ENCODE measurements at regions not wholly inside any gene's neighbourhood (a gene's known extent, or its start where the extent isn't known, plus 50 kb on each side); places are given as distances from the start of the nearest gene placed in this dataset.

DNA sequence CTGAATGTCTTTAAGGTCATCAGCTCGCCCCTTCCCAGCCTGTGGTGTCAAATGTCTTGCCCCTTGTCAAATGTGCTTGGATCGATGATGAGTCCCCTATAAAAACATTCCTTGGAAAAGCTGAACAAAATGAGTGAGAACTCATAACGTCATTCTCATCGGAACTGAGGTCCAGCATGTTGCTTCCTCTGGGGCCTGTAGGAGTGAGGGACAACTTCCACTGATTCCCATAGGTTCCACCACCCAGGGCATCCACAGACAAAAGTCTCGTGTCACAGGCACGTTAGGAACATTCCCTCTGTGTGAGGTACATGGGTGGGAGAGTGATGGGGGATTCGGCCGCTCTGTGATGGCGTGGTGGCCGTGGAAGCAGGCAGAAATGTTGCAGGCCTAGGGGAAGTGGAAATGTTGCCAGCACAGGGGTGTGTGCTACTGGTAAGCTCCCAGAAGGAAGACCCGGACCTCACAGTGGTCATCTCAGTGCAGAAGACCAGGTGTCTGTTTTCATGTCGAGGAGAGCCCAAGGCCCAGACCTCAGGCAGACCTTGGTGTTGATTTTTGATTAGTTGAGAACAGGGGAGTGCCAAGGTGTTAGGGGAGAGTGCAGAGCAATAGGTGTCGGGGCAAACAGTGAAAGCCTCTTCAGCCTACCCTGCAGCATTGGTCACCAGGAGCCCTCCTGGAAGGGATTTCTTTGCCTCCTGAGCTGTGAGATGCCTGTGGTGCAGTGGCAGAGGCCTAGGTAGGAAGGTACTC, 96.8 kb downstream of the SNRPN start:
- in situ Hi-C loops (cut with MboI) = no loop called here
- peaks cover 15% of the 10 kb centered on the region; the same call in 1 of the 2 replicates for H3K36me3 ChIP-seq (ENCODE audit: low read depth)
- 61 to 67% methylated on average over 13 of the region's 13 CpGs for WGBS, 2 experiments (ENCODE audit: low coverage in 1 of 2, low lambda C conversion rate in 2 of 2, missing lambda C conversion rate in 2 of 2)

DNA sequence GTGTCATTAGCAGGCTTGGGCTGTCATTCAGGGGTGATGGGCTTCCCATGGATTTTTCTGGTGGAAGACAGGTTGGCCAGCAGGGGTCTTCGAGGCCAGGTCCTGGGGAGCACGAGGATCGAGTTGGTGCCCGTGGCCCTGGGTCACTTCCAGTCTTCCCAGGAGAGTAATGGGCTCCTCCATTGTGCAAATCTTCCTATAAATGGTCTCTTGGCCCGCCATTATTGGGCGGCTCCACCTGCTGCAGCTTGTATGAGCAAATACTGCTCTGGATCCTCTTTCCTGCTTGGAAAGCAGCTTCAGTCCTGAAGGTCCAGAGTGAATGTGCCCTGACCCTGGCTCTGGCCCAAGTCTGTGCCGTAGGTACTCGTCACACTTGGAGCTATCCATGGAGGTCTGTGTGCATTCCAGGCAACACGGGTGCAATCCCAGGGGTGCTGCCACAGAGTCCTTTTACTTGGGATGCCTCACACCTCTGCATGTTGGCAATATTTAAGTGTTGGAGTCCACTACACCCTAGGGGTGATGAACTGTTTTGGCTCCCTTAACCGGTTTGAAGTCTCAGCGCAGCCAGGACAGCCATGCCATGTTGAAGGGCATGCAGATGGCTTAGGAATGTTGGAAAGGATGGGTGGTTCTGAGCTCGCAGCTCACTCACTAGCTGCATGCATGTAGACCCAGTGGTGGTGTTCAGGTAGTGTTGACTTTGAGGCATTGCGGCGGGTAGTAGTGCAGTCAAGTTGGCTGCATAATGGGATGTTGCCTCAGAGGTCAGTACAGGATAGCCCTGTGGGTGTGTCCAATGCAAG, 97.6 kb downstream of the SNRPN start:
- no peak overlapping the region for H3K27ac ChIP-seq
- no peaks in the 10 kb centered on the region for H3F3A ChIP-seq (ENCODE audit: insufficient read depth)
- no peaks in the 10 kb centered on the region for H3K9me2 ChIP-seq (ENCODE audit: insufficient read depth)
- no peak for DNase-seq
- in situ Hi-C loops (cut with MboI) = no loop called here
- 71 to 74% methylated on average over 14 of the region's 14 CpGs for WGBS, 2 experiments (ENCODE audit: low coverage in 1 of 2, low lambda C conversion rate in 2 of 2, missing lambda C conversion rate in 2 of 2)
- H3K27me3 ChIP-seq (replicated peaks; ENCODE audit: insufficient read depth) = no peaks in the 10 kb centered on the region
- H3K36me3 ChIP-seq (ENCODE audit: low read depth) = peaks cover 9% of the 10 kb centered on the region; the same call in 1 of the 2 replicates
- no peak overlapping the region for H2AFZ ChIP-seq
- no peaks in the 10 kb centered on the region for H4K20me1 ChIP-seq (ENCODE audit: insufficient read depth)
- H3K4me2 ChIP-seq (ENCODE audit: unreplicated experiment) = no peak overlapping the region
- H3K9ac ChIP-seq = no peak overlapping the region
- H3K79me2 ChIP-seq (ENCODE audit: insufficient read depth) = no peaks in the 10 kb centered on the region
- TF ChIP-seq EZH2phosphoT487 (IDR thresholded peaks at IDR 0.05; ENCODE audit: insufficient read depth, low read depth) (no peak), EZH2 (IDR thresholded peaks at IDR 0.05; ENCODE audit: insufficient read depth, poor library complexity, severe bottlenecking) (no peak)
- no peaks in the 10 kb centered on the region for H3K9me3 ChIP-seq (ENCODE audit: low read depth)
- H3K4me3 ChIP-seq = no peak overlapping the region
- H3K4me1 ChIP-seq (ENCODE audit: insufficient read depth) = no peaks in the 10 kb centered on the region

More for the DNA sequence above, 96.8 kb downstream of the SNRPN start:
- H3K4me3 ChIP-seq = no peak overlapping the region
- no peaks in the 10 kb centered on the region for H3K4me1 ChIP-seq (ENCODE audit: insufficient read depth)
- H3K27me3 ChIP-seq (replicated peaks; ENCODE audit: insufficient read depth) = no peaks in the 10 kb centered on the region
- H4K20me1 ChIP-seq (ENCODE audit: insufficient read depth) = no peaks in the 10 kb centered on the region
- DNase-seq = no peak
- no peaks in the 10 kb centered on the region for H3K9me2 ChIP-seq (ENCODE audit: insufficient read depth)
- no peak overlapping the region for H3K9ac ChIP-seq
- no peaks in the 10 kb centered on the region for H3K9me3 ChIP-seq (ENCODE audit: low read depth)
- H3K79me2 ChIP-seq (ENCODE audit: insufficient read depth) = no peaks in the 10 kb centered on the region
- H2AFZ ChIP-seq = no peak overlapping the region
- H3F3A ChIP-seq (ENCODE audit: insufficient read depth) = no peaks in the 10 kb centered on the region
- TF ChIP-seq EZH2 (IDR thresholded peaks at IDR 0.05; ENCODE audit: insufficient read depth, poor library complexity, severe bottlenecking) = no peak
- no peak for TF ChIP-seq EZH2phosphoT487 (IDR thresholded peaks at IDR 0.05; ENCODE audit: insufficient read depth, low read depth)
- H3K27ac ChIP-seq = no peak overlapping the region
- no peak overlapping the region for H3K4me2 ChIP-seq (ENCODE audit: unreplicated experiment)

DNA sequence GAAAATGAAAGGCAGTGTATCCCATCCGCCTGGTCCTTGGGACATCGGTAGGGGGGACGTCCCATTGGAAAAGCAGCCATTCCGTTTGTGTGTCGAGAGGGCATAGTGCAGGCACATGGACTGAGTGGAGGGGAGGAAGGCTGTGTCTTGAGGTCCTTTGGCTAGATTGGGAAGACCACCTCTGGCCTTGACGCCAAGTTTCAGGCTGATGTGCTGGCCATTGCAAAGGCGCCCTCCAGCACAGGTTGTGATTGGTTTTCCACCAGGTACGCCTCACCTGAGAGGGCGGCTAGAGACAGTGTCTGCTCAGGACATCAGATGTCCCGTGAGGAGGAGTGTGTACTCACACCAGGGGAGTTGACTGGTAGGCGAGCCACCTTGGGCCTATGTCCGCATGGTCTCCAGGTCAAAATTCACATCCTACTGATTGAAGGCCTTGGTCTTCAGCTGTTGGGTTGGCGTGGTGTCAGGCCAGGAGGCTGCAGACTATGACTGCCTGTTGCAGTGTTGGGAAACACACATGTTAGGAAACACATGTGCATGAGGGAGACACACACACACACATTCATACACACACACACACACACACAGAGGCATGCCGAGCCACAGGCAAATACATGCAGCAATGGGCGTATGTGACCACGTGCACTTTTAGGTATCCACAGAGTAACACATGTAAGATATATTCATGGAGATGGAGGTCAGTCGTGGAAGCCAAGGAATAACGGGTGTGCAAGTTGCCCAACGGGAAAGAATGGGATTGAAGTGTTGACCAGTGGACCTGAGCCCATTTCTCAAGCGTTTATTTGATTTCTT, 98.4 kb downstream of the SNRPN start:
- TF ChIP-seq EZH2 (IDR thresholded peaks at IDR 0.05; ENCODE audit: insufficient read depth, poor library complexity, severe bottlenecking) (no peak), EZH2phosphoT487 (IDR thresholded peaks at IDR 0.05; ENCODE audit: insufficient read depth, low read depth) (no peak)
- Histone ChIP-seq H3K27ac (no peak overlapping the region), H3K9ac (no peak overlapping the region), H3K79me2 (ENCODE audit: insufficient read depth) (no peaks in the 10 kb centered on the region), H4K20me1 (ENCODE audit: insufficient read depth) (no peaks in the 10 kb centered on the region), H3K9me2 (ENCODE audit: insufficient read depth) (no peaks in the 10 kb centered on the region), H3K27me3 (replicated peaks; ENCODE audit: insufficient read depth) (no peaks in the 10 kb centered on the region), H3K4me1 (ENCODE audit: insufficient read depth) (no peaks in the 10 kb centered on the region), H3K9me3 (ENCODE audit: low read depth) (no peaks in the 10 kb centered on the region), H3K4me2 (ENCODE audit: unreplicated experiment) (no peak overlapping the region), H3F3A (ENCODE audit: insufficient read depth) (no peaks in the 10 kb centered on the region), H3K4me3 (no peak overlapping the region), H2AFZ (no peak overlapping the region), H3K36me3 (ENCODE audit: low read depth) (peaks cover 9% of the 10 kb centered on the region; the same call in 1 of the 2 replicates)
- in situ Hi-C loops (cut with MboI) = no loop called here
- DNase-seq = no peak
- WGBS, 2 experiments (ENCODE audit: low coverage in 1 of 2, low lambda C conversion rate in 2 of 2, missing lambda C conversion rate in 2 of 2) = 73 to 76% methylated on average over 20 of the region's 20 CpGs

DNA sequence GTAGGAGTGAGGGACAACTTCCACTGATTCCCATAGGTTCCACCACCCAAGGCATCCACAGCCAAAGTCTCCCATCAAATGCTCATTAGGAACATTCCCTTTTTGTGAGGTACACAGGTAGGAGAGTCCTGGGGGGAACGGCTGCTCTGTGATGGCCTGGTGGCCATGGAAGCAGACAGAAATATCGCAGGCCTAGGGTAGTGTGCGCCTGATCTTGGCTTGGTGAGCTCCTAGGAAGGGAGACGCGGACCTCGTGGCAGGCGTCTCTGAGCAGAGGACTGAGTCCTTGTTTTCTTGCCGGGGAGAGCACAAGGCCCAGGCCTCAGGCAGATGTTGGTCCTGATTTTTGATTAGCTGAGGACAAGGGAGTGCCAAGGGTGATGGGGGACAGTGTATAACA, 99.5 kb downstream of the SNRPN start:
- no peak overlapping the region for H3K9ac ChIP-seq
- no peaks in the 10 kb centered on the region for H3K27me3 ChIP-seq (replicated peaks; ENCODE audit: insufficient read depth)
- H3K4me3 ChIP-seq = no peak overlapping the region
- peaks cover 14% of the 10 kb centered on the region; the same call in 1 of the 2 replicates for H3K36me3 ChIP-seq (ENCODE audit: low read depth)
- in situ Hi-C loops (cut with MboI) = no loop called here
- H3K9me3 ChIP-seq (ENCODE audit: low read depth) = no peaks in the 10 kb centered on the region
- WGBS, 2 experiments (ENCODE audit: low coverage in 1 of 2, low lambda C conversion rate in 2 of 2, missing lambda C conversion rate in 2 of 2) = 72 to 80% methylated on average over 8 of the region's 8 CpGs
- no peaks in the 10 kb centered on the region for H3K4me1 ChIP-seq (ENCODE audit: insufficient read depth)
- no peak overlapping the region for H2AFZ ChIP-seq
- H3K4me2 ChIP-seq (ENCODE audit: unreplicated experiment) = no peak overlapping the region
- DNase-seq = no peak
- H3K79me2 ChIP-seq (ENCODE audit: insufficient read depth) = no peaks in the 10 kb centered on the region
- H3K27ac ChIP-seq = no peak overlapping the region
- no peaks in the 10 kb centered on the region for H3F3A ChIP-seq (ENCODE audit: insufficient read depth)
- no peaks in the 10 kb centered on the region for H3K9me2 ChIP-seq (ENCODE audit: insufficient read depth)
- H4K20me1 ChIP-seq (ENCODE audit: insufficient read depth) = no peaks in the 10 kb centered on the region
- TF ChIP-seq EZH2phosphoT487 (IDR thresholded peaks at IDR 0.05; ENCODE audit: insufficient read depth, low read depth) (no peak), EZH2 (IDR thresholded peaks at IDR 0.05; ENCODE audit: insufficient read depth, poor library complexity, severe bottlenecking) (no peak)
